ENCODE measurements at regions not wholly inside any gene's neighbourhood (a gene's known extent, or its start where the extent isn't known, plus 50 kb on each side); places are given as distances from the start of the nearest gene placed in this dataset.

DNA sequence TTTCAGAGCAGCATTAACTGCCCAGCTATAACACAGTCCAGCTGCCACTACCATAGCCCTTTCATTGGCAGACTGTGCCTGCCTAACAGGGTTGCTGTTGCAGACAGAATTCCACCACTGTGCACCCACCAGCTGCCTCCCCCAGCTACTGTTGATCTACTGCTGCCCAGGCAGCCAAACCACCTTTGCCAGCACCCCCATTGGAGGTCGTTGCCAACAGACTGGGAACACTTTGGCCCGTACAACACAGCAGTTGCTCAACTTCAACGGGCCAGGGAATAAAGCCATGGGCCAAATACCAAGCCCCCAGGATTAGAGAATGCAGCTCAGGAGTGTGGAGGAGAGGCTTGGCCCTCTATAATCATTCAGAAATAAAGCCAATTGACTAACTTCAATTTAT is 473.6 kb downstream of the CDH11 start:
- no peak for DNase-seq (ENCODE audit: low spot score)

DNA sequence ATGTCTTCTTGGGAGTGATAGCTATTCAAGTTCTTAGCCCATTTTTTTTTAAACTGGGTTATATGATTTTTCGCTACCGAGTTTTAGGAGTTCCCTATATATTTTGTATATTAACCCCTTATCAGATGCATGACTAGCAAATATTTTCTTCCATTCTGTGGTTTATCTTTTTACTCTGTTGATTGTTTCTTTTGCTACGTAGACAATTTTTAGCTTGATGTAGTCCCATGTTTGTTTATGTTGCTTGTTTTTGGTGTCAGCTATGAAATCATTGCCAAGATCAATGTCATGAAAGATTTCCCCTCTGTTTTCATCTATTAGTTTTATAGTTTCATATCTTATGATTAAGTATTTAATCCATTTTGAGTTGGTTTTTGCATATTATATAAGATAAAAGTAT is 480.5 kb downstream of the CDH11 start:
- DNase-seq (ENCODE audit: low spot score), result no peak

DNA sequence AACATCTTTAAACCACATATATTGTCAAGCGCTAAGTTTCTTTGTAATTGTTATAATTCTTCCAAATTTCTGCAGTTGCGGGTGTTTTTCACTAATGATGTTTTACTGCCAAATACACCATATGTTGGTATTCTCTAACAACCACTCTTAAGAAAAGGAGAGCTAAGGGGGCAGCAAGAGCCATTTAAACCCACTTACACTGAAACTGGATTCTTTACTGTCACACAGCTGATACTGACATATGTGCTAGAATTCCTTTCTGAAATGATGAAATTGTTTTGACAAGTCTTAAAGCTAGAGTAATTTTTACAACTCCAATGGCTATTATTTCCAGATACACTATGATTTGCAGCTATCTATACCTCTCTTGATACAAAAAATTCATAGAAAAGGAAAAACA is 483.1 kb downstream of the CDH11 start:
- no peak for DNase-seq (ENCODE audit: low spot score)

DNA sequence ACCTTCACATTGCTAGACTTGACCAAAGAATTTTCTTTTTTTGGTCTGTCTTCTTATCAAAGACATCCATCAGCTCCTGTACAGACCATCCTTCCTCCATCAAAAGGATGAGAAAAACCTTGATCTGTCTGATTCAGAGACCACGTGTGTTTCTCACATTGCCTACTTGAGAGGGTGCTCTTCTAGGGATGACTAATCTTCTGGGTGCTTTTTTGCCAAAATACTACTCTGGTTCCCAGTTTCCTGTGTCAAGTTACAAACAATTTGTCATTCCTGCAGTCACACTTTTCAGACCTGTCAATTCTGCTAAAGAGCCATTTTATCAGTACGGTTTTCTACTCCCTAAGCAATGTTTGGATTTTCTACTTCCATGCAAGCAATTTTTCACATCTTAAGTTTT is 492.2 kb downstream of the CDH11 start:
- DNase-seq (ENCODE audit: low spot score), result no peak

DNA sequence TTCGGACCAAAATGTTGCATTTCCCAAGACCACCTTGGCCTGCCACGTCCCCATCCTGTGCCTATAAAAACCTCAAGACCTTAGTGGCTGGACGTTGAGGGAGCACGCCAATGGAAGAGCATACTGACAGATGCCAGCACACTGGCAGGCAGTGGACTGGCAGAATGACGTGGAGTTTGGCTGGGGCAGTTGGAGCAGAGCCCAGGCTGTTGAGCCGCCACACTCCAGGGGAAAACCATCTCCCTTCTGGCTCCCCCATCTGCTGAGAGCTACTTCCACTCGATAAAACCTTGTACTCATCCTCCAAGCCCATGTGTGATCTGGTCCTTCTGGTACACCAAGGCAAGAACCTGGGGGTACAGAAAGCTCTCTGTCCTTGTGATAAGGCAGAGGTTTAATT is 494.1 kb downstream of the CDH11 start:
- no peak for DNase-seq (ENCODE audit: low spot score)

DNA sequence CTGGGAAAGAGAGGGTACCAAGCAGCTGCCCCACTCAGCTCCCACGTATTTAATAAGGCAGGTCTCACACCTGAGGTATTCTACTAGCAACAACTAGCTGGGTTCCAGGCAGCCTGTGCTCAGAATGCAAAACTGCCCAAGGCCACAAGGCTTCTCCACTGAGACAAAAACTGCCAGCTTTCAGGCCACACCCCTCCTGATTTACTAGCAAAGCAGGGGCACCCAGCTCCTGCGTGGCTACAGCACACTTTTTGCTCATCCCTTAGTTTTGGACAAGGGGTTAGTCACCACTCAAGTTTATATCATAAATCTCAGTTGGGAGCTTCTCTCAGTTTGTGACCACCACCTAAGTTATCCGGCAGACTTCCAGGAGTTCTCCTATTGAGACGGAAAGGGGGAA is 494.6 kb downstream of the CDH11 start:
- DNase-seq (ENCODE audit: low spot score), result no peak

DNA sequence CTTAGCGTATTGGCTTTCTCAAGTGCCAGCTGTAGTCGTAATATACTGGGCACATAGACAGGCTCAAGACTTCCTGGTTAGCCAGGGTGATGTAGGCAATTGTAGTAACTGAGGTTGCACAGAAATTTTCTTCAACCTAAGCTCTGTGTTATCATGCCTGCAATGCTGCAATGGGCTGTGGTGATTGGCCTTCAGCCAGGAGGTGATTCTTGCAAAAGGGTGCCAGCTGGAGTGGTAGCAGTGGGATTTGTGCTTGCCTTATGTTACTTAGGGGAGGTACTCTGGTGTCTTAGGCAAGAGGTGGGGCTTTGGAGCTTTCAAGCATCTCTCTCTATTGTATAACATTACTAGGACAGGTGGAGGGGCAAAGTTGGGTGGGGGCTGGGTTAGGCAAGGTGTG is 495.1 kb downstream of the CDH11 start:
- no peak for DNase-seq (ENCODE audit: low spot score)

DNA sequence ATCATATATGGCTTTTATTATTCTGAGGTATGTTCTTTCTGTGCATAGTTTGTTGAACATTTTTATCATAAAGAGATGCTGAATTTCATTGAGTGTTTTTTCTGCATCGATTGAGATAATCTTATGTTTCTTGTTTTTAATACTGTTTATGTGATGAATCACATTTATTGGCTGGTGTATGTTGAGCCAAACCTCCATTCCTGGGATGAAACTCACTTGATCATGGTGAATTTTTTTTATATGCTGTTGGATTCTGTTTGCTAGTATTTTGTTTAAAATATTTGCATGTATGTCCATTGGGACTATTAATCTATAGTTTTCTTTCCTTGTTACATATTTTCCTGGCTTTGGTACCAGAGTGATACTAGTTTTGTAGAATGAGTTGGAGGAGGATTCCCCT is 500.2 kb downstream of the CDH11 start:
- no peak for DNase-seq (ENCODE audit: low spot score)

DNA sequence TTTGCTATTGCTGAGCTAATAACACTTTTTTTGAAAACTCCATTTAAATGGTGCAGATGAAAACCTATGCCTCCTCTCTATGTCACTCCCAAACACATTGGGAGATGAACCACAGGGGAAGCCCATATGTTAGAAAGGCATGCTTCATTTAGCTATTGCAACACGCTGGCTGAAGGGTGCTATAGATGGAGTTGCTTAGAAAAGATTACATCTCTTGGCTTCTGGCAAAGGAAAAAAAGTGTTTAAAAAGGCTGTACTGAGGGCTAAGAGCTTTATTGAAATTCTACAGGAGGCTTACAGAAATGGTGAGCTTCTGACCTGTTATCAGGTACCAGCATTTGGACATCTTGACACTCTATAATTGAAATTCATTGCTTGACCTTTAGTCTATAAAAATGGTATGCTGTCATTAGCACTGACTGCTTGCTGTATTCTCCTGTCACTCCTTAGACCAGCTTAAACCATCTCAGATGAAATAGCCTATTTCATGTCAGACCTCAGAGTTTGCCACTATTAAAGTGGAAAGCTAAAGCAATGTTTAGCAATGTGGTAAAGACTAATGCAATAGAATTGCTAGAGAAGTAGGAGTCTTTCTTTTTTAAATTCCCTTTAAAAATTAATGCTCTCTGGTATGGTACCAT is 503.9 kb downstream of the CDH11 start:
- DNase-seq (ENCODE audit: low spot score), result no peak

DNA sequence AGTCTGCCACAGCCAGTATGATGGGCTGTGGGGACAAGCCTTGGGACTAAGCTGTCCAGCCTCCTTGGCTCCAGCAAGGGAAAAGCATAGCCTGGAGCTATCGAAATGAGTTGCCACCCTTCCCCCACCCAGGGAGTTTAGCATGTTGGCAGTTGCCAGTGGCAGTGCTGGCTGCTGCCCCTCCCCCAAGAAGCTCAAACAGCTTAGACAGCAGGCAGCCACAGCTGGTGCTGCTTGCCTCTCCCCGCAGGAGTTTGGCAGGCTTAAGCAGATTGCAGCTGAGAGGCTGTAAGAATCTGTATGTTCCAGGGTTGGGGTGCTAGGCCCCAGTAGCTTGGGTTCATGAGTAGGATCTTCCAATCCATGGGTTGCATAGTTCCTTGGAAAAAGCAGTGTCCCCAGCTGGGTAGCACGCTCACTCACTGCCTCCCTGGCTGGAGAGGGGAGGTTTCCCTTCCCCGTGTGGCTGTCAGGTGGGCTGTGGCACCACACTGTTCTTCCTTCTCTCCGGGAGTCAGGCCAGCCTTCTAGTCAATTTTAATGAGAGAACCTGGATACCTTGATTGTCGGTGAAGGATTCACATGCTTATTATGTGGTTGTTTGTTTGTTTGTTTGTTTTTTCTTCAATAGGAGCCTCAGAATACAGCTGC is 506.1 kb downstream of the CDH11 start:
- no peak for DNase-seq (ENCODE audit: low spot score)

DNA sequence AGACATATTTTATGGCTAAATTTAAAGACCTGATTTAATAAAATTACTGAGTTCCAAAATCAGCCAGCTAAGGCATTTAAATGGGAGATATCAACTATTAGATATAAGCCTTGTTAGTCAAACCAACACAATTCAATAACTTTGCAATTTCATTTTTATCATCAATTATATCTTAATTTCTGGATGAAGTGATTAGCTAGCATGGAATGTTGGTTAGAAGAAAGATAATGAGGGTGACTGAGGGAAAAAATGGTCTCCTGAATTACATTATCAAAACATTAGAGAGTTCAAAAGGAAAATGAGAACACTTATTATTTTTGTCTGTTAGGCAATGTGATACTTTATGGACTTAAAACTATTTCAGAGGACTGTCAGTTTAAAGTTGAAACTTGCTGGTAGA is 525.7 kb downstream of the CDH11 start:
- no peak for DNase-seq (ENCODE audit: low spot score)

DNA sequence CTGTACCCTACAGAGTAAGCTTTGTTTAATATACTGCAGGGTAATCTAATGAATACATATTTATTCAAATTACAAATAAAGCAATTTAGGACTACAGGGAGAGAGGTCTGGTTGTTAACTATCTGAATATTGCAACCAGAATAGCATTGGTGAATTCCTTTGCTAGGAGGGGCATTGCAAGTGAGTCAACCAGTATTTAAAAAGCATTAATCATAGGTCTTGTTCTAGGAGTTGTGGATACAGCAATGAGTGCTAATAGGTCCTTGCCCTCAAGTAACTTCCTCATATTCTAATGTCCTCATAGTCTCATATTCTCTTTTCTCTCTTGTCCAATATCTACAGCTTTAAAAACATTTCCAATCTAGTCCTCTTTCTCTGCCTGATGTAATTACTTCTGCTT is 531.4 kb downstream of the CDH11 start:
- no peak for DNase-seq (ENCODE audit: low spot score)

DNA sequence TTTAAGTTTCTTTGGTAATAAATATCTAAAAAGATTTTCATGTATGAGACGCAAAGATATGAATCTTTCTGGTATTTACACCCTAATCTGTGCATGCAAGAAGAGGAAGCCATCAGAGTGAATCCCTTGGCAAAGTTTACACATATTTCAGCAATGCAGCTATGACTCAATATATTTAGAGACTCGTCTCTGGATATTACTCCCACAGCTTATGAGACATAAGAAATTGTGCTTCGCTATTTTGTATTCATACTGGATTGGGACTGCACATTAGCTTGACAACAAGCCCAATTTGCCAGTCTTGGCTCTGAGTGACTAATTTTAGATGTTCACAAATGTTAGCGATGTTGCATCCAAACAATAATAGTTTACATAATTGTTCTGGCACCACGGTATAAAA is 532.0 kb downstream of the CDH11 start:
- no peak for DNase-seq (ENCODE audit: low spot score)

DNA sequence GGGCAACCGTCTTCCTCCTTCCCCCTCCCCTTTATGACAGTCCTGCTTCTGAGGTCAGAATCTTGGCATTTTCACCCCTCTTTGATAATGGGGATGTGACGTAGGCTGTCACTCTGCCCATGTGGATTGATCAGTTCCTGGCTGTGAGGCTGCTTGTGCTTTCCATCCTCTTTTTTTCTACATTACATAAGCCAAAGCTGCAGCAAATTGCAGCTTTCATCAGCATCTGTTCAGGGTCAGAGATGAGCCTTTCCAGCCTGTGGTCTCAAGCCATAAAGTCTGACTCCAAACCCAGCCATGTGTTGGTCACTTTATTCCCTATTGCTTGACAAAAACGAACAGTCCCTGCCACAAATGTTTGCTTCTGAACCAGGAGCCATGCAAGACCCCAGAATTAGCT is 535.1 kb downstream of the CDH11 start:
- DNase-seq (ENCODE audit: low spot score), result no peak

DNA sequence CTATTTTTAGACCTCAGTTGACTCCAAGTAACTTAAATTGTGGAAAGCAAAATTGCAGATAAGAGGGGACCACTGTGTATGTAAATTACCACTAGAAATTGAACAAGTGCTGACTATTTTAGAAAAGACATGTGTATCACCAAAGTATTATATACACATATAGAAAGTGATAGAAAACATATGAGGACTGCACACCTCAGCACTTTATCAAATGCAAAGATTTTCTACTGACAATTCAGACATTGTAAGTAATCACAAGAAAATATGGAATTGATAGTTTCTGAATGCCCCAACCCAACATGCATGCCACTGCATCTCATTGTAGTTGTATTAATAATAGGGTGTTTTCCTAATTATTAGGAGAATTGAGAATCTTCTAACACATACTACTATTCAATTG is 536.5 kb downstream of the CDH11 start:
- no peak for DNase-seq (ENCODE audit: low spot score)

DNA sequence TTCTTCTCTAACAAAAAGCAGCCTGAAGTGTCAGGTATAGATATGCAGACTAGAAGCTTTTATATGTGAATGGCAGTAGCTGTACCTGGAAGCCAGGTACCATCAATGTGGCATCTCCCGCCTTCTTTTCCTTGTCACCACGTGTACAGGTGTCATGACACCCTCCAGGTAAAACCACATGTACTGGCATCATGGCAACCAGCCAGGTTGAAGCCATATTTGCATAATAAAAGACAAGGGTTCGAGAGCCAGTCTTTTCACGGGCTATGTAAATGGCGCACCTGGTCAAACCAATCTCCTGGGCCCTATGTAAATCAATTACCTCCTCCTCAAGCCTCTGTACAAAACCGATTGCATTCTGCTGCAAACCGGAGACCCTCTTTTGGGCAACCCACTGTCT is 541.3 kb downstream of the CDH11 start:
- DNase-seq (ENCODE audit: low spot score), result no peak

DNA sequence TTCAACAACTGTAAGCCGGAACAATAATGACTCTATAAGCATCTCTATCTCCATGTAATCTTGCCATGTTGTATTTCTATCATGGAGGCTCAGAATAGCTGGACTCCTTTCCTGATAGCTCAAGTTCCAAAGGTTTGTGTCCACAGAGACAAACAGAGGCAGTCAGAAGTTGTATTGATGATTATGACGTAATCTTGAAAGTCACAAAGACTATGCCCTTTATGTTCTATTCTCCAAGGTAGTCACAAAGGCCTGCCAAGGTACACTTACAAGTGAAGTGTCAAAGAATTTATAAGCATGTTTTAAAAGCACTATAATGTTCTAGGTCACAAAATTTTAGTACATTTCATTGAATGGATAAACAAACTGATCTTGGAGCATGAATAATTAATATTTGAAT is 542.2 kb downstream of the CDH11 start:
- DNase-seq (ENCODE audit: low spot score), result no peak

DNA sequence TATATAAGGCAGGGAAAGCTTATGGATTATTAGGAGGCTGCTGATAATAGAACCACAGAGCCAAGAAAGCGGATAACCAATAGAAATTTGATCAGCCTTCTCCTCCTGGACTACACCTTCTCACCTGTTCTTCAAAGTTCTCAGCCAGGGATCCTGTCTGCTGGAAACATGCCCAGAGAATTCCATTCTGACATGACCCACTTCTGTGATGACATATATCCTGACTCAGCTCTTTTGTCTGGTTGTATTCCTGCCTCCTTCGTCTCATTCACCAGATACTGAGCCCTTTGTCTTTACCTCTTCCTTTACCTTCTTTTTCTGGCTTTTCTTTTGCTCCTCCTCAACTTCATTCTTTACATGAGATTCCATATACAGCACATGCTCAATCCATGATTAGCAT is 576.1 kb downstream of the CDH11 start:
- DNase-seq (ENCODE audit: low spot score), result no peak

DNA sequence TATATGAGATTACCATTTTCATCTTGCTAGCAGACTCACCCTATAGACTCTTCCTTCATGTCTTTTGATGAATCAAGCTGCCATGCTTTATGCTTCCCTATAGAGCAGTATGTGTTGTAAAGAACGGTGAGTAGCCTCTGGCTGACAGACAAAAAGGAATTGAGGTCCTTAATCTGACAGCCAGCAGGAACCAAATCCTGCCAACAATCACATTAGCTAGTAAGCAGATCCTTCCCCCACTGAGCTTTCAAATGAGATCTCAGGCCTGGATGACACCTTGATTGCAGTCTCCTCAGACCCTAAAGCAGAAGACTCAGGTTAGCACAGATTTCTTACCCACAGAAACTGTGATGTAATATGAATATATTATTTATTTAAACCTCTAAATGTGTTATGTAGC is 577.0 kb downstream of the CDH11 start:
- DNase-seq (ENCODE audit: low spot score), result no peak

DNA sequence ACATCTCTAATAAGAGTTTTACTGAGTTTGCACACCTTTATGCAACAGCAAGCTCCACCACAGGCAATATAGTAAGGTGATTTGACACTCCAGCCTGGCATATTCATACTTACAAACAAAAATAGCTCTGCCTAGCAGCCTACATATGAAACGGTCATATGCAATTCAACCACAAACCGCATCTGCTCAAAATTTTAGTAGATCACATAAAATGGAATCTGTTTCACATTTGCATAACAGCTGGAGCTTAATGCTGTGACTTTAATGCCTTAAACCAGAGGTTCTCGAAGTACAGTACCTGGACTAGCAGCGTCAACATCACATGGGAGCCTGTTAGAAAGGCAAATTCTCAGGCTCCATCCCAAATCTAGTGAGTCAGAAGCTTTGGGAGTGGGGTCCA is 578.4 kb downstream of the CDH11 start:
- no peak for DNase-seq (ENCODE audit: low spot score)

DNA sequence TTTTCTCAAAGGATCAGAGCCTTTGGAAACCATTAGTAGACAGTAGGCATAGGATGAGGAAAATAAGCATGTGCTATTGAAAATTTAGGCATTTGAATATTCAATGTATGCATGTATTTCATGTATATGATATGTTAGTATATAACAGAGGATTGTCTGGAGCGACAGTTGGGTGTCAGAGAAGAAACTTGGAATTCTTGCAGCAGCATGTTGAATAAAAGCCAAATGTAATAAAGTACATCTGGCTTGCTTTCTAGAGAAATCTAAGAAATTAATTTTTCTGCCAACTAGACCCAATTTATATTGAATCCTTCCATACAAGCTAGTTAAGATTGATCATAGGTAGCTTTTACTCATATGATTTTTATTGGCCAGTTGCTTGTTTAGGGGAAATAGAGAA is 578.8 kb downstream of the CDH11 start:
- DNase-seq (ENCODE audit: low spot score), result no peak

DNA sequence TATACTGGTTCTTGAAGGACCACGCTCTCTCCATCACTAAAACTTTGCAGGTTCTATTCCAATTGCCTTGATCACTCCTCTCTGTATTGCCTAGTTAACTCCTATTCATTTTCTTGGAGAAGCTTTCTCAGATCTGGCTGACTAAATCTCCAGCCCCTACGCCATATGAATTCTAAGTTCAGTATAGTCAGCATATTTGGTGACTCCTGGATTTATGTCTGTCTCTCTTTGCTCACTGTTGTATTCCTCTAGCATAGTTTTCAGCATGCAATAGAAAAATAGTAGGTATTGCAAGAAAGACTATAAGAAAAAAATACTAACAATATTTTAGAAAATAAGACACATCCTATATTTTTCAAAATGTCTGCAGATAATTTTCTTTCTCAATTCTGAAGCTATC is 579.7 kb downstream of the CDH11 start:
- DNase-seq (ENCODE audit: low spot score), result no peak

DNA sequence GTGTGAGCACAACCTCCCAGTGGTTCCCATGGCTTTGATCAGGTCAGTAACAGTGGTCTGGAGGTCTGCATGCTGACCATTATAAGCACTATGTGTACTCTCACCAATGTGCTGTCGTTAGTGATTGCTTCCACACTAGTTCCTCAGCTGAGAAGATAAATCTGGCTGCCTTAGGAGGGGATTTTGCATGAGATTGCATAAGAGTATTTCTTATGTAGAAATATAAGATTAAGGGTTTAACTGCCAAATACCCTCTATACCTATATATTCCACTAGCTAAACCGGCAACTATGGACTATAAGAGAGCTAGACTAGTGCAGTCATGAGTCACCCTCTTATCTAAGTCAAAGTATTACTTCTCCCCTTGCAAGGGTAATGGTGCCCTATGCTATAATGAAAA is 580.2 kb downstream of the CDH11 start:
- DNase-seq (ENCODE audit: low spot score), result no peak

DNA sequence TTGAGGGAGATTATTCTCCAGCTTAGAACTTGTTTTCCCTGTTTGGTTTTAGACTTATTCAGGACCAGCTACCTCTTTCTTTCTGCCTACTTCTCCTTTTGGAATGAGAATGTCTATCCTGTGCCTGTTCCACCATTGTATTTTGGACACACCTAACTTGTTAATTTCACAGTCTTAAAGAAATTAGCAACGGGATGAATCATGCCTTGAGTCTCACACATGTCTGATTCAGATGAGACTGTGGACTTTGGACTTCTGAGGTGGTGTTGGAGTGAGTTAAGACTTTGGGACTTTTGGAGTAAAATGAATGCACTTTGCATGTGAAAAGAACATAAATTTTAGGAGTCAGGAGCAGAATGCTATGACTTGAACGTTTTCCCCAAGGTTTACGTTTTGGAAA is 581.4 kb downstream of the CDH11 start:
- no peak for DNase-seq (ENCODE audit: low spot score)

Measured in AG08396 (cell line).